OCI-LY1 (cell line): ENCODE measurements at regions not wholly inside any gene's neighbourhood (a gene's known extent, or its start where the extent isn't known, plus 50 kb on each side); places are given as distances from the start of the nearest gene placed in this dataset.

Experiments used
- H2AFZ ChIP-seq: fragments of 200-600 bp; sonication (generic), shearing (Covaris generic); 2 replicates; pipeline ENCODE4 v1.6.0; 2014; ENCODE audit warnings: antibody characterized with exemption, mild to moderate bottlenecking, low read length
- H3F3A ChIP-seq: fragments of 200-600 bp; sonication (generic), shearing (Covaris generic); 2 replicates; pipeline ENCODE4 v1.6.0; 2014; ENCODE audit warnings: mild to moderate bottlenecking, antibody characterized with exemption, low read length, moderate library complexity; ENCODE audit not compliant: insufficient read depth
- H3K27ac ChIP-seq: fragments of 200-600 bp; sonication (generic); 2 replicates; pipeline ENCODE4 v1.5.1; 2014; ENCODE audit warnings: low read length, mixed run types, mild to moderate bottlenecking, low read depth; ENCODE audit not compliant: poor library complexity, severe bottlenecking
- H3K27me3 ChIP-seq: fragments of 200-600 bp; sonication (generic); 2 replicates; pipeline ENCODE4 v1.6.0; 2014; ENCODE audit warnings: antibody characterized with exemption, mild to moderate bottlenecking, low read length, moderate library complexity; ENCODE audit not compliant: insufficient read depth
- H3K36me3 ChIP-seq: fragments of 200-600 bp; sonication (generic); 2 replicates; pipeline ENCODE4 v1.6.1; 2014; ENCODE audit warnings: mild to moderate bottlenecking, antibody characterized with exemption, low read length, moderate library complexity, mixed read lengths; ENCODE audit not compliant: insufficient read depth
- H3K4me1 ChIP-seq: fragments of 200-600 bp; sonication (generic); 2 replicates; pipeline ENCODE4 v1.5.1; 2014; ENCODE audit warnings: mild to moderate bottlenecking, low read length, moderate library complexity; ENCODE audit not compliant: insufficient read depth, severe bottlenecking
- H3K4me2 ChIP-seq: fragments of 200-600 bp; sonication (generic), shearing (Covaris generic); 2 replicates; pipeline ENCODE4 v1.6.1; 2014; ENCODE audit warnings: low read length
- H3K4me3 ChIP-seq: fragments of 200-600 bp; sonication (generic); 2 replicates; pipeline ENCODE4 v1.5.1; 2014; ENCODE audit warnings: low read length, low read depth, mild to moderate bottlenecking, mixed read lengths; ENCODE audit not compliant: poor library complexity, severe bottlenecking
- H3K79me2 ChIP-seq: fragments of 200-600 bp; shearing (Covaris generic); 2 replicates; pipeline ENCODE4 v1.6.1; 2016; ENCODE audit warnings: mixed run types, low read length, mixed read lengths; ENCODE audit not compliant: insufficient read depth
- H3K9ac ChIP-seq: fragments of 200-600 bp; sonication (generic), shearing (Covaris generic); 2 replicates; pipeline ENCODE4 v1.6.1; 2014; ENCODE audit warnings: mild to moderate bottlenecking, low read length, mixed read lengths
- H3K9me2 ChIP-seq: fragments of 200-600 bp; sonication (generic), shearing (Covaris generic); 2 replicates; pipeline ENCODE4 v1.6.1; 2014; ENCODE audit warnings: low read depth, mild to moderate bottlenecking, low read length, mixed read lengths
- H3K9me3 ChIP-seq: fragments of 200-600 bp; shearing (Covaris generic); 2 replicates; pipeline ENCODE4 v1.6.1; 2014; ENCODE audit warnings: low read length, mixed read lengths
- H4K20me1 ChIP-seq: fragments of 200-600 bp; sonication (generic), shearing (Covaris generic); 2 replicates; pipeline ENCODE4 v1.6.0; 2016; ENCODE audit warnings: mild to moderate bottlenecking, low read length; ENCODE audit not compliant: insufficient read depth
- EZH2 ChIP-seq: fragments of 200-600 bp; sonication (generic), shearing (Covaris generic); IDR thresholded peaks from 2 replicates; pipeline ENCODE4 v1.8.0; 2017; ENCODE audit warnings: borderline replicate concordance, mixed run types, mild to moderate bottlenecking, antibody characterized with exemption, low read length, moderate library complexity, mixed read lengths
- TF ChIP-seq, protein P1 (sequence below): fragments of 200-600 bp; sonication (generic), shearing (Covaris generic); IDR thresholded peaks from 2 replicates; pipeline ENCODE4 v1.5.1; 2017; ENCODE audit warnings: mild to moderate bottlenecking, antibody characterized with exemption, low read length, moderate library complexity, mixed read lengths

- H3K4me3 ChIP-seq = no peak overlapping the region
- no peaks in the 10 kb centered on the region for H3K9me2 ChIP-seq
- no peaks in the 10 kb centered on the region for H3F3A ChIP-seq
- no peaks in the 10 kb centered on the region for H3K79me2 ChIP-seq
- H3K9ac ChIP-seq = no peak overlapping the region
- no peak overlapping the region for H3K27ac ChIP-seq
- TF ChIP-seq, protein P1, sequence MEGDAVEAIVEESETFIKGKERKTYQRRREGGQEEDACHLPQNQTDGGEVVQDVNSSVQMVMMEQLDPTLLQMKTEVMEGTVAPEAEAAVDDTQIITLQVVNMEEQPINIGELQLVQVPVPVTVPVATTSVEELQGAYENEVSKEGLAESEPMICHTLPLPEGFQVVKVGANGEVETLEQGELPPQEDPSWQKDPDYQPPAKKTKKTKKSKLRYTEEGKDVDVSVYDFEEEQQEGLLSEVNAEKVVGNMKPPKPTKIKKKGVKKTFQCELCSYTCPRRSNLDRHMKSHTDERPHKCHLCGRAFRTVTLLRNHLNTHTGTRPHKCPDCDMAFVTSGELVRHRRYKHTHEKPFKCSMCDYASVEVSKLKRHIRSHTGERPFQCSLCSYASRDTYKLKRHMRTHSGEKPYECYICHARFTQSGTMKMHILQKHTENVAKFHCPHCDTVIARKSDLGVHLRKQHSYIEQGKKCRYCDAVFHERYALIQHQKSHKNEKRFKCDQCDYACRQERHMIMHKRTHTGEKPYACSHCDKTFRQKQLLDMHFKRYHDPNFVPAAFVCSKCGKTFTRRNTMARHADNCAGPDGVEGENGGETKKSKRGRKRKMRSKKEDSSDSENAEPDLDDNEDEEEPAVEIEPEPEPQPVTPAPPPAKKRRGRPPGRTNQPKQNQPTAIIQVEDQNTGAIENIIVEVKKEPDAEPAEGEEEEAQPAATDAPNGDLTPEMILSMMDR = no peak
- TF ChIP-seq EZH2 = no peak
- no peaks in the 10 kb centered on the region for H3K36me3 ChIP-seq
- no peak overlapping the region for H2AFZ ChIP-seq
- no peaks in the 10 kb centered on the region for H3K4me1 ChIP-seq
- H4K20me1 ChIP-seq = no peaks in the 10 kb centered on the region
- H3K4me2 ChIP-seq = no peak overlapping the region
- H3K9me3 ChIP-seq = no peaks in the 10 kb centered on the region
- H3K27me3 ChIP-seq = no peaks in the 10 kb centered on the region
These were observed 95.3 kb upstream of the MRPS30 start for GRCh38 chr5:44713446-44713845.

- Histone ChIP-seq H3K4me1 (no peaks in the 10 kb centered on the region), H3K27ac (no peak overlapping the region)
These were observed 96.8 kb upstream of the MRPS30 start for GRCh38 chr5:44711901-44712300.

DNA sequence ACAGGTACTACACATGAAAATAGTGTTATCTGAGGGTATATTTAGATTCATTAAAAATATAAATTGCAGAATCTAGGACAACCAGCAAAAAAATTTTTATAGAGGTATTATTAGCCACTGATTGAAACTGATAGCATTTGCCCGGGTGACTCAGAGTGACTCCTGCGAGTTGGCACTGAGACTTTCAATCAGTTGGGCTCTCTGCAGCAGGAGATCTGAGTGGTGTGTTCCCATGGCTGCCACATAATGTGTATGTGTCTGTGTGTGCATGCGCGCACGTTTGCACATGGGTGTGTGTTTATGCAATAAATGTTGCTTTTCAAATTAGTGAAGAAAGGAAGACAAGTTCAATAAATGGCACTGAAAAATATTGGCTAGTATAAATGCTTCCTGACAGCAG, 100.1 kb upstream of the MRPS30 start:
- H3K4me2 ChIP-seq = no peak overlapping the region

More at GRCh38 chr5:44711901-44712300, 96.8 kb upstream of the MRPS30 start:
- H3K27me3 ChIP-seq = no peaks in the 10 kb centered on the region
- H3K9me3 ChIP-seq = no peaks in the 10 kb centered on the region
- no peak overlapping the region for H3K4me2 ChIP-seq
- no peak overlapping the region for H2AFZ ChIP-seq
- H4K20me1 ChIP-seq = no peaks in the 10 kb centered on the region
- no peak overlapping the region for H3K9ac ChIP-seq
- no peak overlapping the region for H3K4me3 ChIP-seq
- no peaks in the 10 kb centered on the region for H3K9me2 ChIP-seq
- TF ChIP-seq EZH2 = no peak
- TF ChIP-seq, protein P1 = no peak
- no peaks in the 10 kb centered on the region for H3F3A ChIP-seq
- H3K36me3 ChIP-seq = no peaks in the 10 kb centered on the region
- H3K79me2 ChIP-seq = no peaks in the 10 kb centered on the region

More for the DNA sequence above, 100.1 kb upstream of the MRPS30 start:
- Histone ChIP-seq H3K9ac (no peak overlapping the region), H3F3A (no peaks in the 10 kb centered on the region), H3K4me1 (no peaks in the 10 kb centered on the region), H4K20me1 (no peaks in the 10 kb centered on the region), H3K9me3 (no peaks in the 10 kb centered on the region), H3K27me3 (no peaks in the 10 kb centered on the region), H3K4me3 (no peak overlapping the region), H3K36me3 (no peaks in the 10 kb centered on the region), H3K27ac (no peak overlapping the region), H3K9me2 (no peaks in the 10 kb centered on the region), H2AFZ (no peak overlapping the region), H3K79me2 (no peaks in the 10 kb centered on the region)
- TF ChIP-seq, protein P1 = no peak
- no peak for TF ChIP-seq EZH2
